Daoy (cell line): ENCODE measurements at regions not wholly inside any gene's neighbourhood (a gene's known extent, or its start where the extent isn't known, plus 50 kb on each side); places are given as distances from the start of the nearest gene placed in this dataset.
"Not testable (repeated sequence)": the region's sequence is repeated elsewhere in the genome, so short reads cannot be mapped to it uniquely, and the experiment has no call there.

Experiments used
- DNase-seq: peaks from one replicate; pipeline ENCODE4 v3.0.0-alpha.2; 2015; ENCODE audit warnings: low read depth

DNA sequence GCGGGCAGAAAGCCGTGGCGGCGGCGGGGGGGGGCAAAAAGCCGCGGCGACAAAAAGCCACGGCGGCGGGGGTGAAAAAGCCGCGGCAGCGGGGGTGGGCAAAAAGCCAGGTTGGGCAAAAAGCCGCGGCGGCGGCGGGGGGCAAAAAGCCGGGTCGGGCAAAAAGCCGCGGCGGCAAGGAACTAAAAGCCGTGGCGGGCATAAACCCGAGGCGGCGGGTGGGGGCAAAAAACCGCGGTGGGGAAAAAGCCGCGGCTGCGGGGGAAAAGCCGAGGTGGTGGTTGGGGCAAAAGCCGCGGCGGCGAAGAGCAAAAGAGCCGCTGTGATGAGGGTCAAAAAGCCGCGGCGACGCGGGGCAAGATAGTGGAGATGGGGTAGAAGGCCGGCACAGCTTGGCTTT, 1834.2 kb downstream of the FOXD4L5 start:
- DNase-seq: peak; percentile 0

DNA sequence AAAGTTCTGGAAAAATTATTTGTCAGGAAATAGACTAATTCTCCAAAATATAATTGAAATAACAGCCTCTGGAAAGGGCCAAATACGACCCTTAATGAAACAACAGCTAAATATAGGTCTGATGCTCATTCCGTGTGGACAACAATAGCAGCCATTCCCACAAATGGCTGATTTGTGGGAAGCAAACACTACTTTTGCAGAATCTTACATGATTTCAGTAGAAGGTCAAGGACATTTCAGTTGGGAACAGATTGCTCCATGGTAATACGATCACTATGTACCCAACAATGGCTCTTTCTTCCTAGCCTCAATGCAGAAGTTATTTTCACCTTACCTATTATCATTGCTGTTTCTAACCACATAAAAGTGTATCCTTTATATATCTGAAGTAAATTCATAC, 1859.9 kb downstream of the FOXD4L5 start:
- DNase-seq: not testable (repeated sequence)

DNA sequence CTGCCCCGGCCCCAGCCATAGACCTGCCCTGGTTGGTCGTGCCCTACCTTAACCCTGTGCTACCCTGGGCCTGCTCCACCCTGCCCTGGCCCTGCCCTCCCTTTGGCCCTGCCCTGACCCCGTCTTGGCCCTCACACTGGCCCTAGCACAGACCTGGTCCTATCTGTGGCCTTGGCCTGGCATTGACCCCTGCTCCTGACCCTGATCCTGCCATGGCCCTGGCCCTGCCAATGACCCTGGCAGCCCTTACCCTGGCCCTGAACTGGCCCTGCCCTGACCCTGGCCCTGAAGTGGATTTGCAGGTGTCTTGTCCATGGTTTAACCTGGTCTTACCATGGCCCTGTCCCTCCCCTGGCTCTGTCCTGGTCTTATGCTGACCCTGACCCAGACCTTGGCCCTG, 1894.1 kb downstream of the FOXD4L5 start:
- DNase-seq: not testable (repeated sequence)

DNA sequence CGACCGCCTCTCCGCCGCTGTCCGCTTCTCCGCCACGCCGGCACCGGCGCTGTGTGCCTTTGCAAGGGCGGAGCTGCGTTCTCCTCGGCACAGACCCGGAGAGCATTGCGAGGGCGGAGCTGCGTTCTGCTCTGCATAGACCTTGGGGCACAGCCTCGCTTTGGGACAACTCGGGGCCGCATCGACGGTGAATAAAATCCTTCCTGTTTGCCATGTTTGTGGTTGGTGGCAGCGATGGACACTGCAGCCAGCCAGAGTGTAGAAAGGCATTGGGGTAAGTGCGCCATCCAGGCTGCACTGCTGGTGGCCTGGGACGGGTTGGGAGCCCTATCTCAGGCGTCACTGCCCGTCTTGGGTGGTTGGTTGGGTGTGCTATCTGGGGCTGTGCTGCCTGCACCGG, 1899.5 kb downstream of the FOXD4L5 start:
- DNase-seq: not testable (repeated sequence)

DNA sequence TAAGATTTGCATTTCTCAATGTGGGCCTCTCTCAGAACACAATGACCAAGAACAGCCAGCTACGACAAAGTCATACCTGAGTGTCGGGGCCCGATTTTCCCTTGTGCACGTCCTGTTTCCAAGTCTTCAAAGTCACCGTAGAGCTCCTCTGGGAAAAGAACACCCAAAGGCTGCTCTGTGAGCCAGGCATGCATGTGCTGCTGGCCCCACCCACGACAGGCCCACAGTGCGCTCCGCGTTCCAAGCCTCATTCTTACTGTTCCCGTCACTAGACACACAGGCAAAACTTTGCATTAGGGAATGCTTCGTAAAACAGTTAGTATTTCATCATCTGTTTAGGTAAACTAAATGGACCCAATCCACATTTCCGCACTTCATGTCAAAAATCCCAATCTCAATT, 1905.1 kb downstream of the FOXD4L5 start:
- DNase-seq: peak; percentile 0

DNA sequence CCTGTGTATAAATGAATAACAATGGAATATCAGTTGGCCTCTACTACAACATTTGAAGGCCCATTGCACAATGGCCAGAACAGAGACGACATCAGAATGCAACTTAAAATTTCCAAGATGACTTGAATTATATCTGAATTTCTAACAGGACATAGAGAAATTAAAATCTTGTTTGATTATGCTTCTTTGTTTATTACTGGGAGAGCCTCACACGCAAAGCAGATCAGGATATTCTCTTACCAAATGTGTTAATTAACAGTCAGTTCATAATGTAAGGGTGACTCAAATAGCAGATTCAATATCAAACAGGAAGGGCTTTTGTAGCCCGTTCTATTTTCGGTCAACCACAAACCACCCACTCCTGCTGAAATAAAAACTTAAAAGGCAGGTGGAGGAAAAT, 1930.8 kb downstream of the FOXD4L5 start:
- not testable (repeated sequence) for DNase-seq

DNA sequence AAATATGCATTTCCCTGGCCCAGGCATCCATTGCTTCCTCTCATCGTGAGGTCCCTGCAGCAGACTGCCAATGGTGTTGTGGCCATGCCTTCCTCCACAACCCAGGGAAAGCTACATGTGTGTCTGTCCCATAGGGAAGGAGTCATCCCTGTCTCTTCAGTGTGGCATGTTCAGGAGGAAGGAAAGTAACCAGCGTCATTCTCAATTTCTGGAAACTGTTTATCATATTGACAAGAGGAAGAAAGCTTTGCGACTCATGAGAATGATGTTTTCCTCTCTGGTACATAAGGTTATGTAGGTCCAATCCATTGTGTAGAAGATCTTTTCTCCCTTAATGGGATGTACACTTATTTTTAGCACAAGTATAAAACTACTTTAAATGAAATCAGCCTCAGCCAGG, 1937.7 kb downstream of the FOXD4L5 start:
- DNase-seq: not testable (repeated sequence)

DNA sequence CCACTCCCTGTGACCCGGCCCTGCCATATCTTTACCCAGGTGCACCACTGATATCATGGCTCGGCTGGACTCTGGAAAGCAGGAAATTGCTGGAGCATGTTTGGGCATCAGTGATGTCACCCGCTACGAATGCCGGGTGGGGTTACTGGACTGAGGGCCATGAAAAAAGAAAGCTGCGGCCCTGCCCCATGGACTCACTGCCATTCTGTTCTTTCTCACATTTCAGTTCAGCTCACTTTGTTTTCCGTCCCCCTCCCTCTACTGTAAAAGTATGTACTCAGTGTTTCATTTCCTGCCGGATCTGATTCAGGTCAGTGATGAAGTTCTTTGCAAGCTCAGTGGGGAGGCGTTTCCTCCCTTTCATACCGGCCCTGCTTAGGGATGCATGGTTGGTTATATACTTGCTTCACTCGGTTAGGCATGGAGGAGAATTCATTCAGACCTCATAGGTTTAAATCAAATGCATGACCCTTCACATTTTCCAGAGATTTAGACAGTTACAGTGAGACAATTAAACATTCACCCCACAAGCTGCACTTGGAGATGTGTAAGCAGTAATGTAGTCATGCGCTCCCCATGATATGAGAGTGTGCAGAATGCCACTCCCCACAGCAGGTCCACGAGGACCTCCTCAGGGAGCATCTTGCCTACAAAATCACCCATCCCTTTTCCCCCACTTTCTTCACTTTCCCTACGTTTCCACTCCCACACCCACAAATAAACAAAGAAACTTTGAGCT, 1938.5 kb downstream of the FOXD4L5 start:
- DNase-seq: peak; percentile 86

DNA sequence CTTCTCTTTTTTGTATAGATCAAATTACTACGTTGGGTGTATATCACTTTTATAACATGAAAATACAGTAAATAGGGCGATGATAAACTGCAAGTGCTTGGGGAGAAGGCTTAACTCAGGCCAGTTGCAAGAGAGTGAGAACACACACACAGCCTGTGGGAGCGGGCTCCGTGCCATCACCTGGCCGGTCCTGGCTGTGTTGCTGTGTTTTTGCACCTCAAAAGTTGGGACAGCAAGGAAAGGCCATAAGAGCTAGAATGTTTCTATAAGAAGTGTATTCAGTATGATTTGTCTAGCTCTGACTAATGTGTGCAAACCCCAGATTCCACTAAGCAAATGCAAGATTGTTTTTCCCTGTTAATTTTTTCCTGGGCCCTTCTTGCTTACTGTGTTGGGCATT, 1940.6 kb downstream of the FOXD4L5 start:
- not testable (repeated sequence) for DNase-seq

DNA sequence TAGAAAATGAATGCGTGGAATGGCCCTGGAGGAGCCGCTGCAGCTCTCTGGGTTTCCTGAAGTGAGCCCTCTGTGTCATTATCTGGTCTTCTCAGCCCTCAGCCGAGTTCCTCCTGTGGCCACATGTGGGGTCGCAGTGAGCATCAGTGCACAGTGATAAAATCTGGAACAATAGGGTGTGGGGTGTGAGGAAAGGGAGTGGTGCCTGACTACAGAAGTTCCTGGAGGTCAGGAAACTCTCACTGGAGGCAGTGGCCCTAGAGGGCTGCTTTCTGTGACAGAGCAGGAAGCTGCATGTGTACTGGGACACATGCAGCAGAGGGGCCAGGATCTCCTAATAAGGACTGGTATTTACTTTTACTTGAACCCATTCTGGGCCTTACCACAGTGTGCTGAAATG, 1942.5 kb downstream of the FOXD4L5 start:
- peak; percentile 61 for DNase-seq

DNA sequence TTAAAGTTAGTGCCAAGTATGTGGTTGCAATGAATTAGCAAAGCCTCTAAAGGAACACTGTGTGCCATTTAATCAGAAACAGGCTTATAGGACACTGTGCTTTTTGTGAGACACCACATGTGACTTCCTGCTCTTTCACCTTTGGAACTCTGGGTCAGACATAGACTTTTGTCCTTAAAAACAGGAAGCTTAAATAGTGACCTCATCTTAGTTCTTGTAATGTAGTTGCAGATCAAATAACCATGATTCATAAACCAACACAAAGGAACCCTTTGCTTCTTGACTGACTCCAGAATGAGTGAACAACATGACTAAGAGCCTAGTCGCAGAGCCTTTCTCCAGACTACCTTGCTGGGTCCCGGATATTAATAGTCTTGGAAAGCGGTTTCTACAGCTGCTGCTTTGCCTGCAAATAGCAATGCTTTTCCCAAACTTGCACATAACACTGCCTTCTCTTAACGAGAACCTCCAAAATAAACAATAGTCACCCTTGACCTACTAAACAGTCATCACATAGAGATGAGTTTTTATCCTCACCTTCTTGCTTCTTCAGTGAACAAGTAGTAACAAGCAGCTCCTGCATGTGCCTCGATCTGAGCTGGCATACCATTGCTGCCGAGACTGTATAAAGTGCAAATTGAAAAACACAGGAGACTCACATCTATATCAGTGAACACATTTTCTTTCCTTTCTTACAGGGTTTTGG, 1947.0 kb downstream of the FOXD4L5 start:
- peak; percentile 55 for DNase-seq

DNA sequence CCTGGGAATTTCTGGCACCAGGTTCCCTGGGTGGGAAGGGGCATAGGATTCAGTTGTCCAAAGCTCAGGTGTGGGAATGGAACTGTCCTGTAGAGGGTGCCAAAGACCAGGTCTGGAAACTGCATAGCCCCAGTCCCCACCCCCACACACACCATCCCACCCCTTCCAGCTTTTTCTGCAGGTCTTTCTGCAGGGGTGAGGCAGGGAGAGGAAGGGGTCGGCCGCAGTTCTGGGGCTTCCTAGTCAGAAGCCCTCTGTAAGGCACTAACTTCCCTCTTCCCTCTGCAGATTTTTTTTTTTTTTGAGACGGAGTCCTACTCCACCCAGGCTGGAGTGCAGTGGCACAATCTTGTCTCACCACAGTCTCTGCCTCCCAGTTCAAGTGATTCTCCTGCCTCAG, 1949.7 kb downstream of the FOXD4L5 start:
- not testable (repeated sequence) for DNase-seq

DNA sequence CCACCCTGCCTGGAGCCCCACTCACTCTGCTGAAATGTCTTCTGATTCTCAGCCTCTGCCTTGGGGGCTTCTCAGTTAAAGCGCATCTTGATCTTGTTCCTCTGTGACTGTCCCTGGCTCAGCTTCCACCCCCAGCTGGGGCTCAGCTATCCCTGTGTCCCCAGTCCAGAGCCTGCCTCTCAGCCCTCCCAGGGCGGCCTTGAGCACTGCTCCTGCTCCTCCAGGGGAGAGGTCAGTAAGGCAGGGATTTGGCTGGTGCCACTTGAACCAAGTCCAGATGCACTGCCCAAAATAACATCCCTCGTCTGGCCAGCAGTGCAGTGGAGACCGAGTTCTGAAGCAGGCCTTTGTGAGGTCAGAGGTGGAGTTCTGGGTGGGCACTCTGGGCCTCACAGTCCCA, 1950.8 kb downstream of the FOXD4L5 start:
- DNase-seq: not testable (repeated sequence)

DNA sequence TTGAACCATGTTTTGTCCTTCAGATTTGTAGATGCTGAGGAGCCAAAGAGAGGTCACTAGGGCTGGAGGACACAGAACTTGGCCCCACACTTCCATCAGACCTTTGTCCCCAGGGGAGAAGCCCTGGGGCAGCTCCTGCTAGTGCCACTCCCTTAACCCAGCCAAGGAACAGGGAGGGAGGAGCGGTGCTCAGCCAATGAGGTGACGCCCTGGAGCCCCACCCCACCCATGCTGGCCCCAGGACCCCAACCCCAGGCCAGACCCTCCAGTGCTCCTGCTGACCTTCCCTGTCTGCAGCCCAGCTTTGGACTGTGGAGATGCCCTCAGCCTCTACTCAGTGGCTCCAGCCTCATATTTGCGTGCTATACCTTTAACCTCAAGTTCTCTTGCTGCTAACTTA, 1951.9 kb downstream of the FOXD4L5 start:
- DNase-seq: not testable (repeated sequence)

DNA sequence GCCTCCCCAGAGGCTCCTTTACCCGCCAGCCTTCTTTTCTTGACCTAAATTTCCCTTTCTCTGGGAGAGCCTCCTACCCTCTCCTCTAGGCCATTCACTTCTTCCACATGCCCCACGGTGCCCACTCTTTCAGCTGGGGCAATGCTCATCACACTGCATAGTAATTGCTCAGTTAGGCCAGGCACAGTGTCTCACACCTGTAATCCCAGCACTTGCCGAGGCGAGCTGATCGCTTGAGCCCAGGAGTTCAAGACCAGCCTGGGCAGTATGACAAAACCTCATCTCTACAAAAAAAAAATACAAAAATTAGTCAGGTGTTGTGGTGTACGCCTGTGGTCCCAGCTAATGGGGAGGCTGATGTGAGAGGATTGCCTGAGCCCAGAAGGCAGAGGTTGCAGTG, 1956.7 kb downstream of the FOXD4L5 start:
- not testable (repeated sequence) for DNase-seq

DNA sequence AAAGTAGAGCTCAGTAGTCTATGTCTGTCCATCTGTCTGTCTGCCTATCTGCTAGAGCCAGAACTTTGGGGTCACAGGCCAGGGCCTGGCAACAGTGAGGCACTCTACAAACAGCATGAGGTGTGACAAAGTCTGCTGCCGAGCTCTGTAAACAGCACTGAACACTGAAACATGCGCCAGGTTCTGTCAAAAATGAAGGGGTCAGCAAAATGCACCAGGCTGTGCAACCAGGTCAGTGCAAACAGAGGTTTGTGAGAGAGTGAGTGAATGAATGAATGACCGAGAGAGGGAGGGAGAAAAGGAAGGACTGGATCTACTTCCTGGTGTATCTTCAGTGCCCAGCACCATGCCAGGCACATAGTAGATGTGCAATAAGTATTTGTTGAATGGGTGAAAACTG, 1957.8 kb downstream of the FOXD4L5 start:
- DNase-seq: not testable (repeated sequence)

DNA sequence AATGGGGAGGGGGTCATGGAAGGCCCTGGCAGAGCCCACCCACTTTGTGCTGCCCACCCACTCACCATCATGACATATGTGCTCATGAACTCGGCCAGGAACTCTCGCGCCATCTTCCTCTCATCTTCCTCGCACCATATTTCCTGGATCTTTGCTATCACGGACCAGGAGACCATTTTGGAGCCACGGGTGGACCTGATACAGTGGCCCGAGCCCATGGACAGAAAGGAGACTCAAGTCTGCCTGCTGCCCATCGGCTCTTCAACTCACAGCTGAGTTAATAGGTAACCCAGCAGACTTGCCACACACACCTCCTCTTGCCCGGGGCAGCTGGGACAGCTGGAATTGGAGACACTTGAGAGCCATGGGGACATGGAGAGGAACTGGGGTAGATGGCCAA, 1958.3 kb downstream of the FOXD4L5 start:
- not testable (repeated sequence) for DNase-seq

DNA sequence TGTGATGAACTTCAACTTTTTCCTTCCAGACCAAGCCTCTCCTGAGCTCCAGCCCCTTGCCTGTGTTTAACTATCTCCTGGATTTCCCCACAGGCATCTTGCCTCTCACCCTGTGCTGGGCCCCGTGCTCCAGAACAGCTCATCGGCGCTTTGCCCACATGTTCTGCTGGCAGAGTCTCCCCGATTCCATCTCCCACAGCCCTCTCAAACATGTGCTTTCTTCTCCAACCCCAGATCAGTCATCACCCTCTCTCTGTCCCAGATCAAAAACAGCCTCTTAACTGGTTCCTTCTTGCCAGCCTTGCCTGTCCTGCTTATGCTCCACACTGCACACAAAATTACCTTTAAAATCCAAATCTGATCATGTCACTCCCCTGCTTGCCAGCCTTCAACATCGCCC, 1959.3 kb downstream of the FOXD4L5 start:
- not testable (repeated sequence) for DNase-seq

DNA sequence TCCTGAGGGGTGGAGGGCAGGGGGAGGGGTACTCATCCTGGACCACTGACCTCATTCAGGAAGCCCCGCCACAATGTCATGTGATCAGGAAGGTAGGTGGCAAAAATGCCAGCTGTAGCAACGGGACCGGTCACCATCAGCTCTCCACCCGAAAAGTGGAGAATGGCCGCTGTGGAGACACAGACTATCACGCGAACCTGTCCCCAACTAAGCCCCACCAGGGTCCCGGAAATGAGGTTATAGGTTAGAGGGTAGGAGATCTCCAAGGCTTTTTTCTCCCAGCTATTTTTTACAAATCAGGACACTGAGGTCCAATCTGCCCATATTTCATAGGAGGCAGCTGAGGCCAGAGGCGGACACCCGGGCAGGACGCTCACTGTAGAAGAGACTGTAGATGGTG, 1966.9 kb downstream of the FOXD4L5 start:
- not testable (repeated sequence) for DNase-seq

DNA sequence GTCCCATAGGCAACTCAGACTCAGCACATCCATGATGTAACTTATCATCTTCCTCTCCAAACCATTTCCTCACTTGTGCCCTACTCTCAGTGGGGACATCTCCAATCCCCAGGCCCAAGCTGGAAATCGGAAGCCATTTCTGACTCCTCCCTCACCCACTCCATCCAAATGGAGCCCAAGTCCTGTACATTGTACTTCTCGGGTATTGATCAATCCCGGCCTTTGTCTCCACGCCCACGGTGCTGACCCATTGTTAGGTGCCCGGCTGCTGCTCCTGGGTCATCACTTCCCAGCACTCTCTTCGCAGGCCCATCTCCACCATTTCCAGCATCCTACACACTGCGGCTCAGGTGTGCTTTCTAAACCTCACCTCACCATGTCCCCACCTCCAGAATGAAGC, 1969.6 kb downstream of the FOXD4L5 start:
- not testable (repeated sequence) for DNase-seq

DNA sequence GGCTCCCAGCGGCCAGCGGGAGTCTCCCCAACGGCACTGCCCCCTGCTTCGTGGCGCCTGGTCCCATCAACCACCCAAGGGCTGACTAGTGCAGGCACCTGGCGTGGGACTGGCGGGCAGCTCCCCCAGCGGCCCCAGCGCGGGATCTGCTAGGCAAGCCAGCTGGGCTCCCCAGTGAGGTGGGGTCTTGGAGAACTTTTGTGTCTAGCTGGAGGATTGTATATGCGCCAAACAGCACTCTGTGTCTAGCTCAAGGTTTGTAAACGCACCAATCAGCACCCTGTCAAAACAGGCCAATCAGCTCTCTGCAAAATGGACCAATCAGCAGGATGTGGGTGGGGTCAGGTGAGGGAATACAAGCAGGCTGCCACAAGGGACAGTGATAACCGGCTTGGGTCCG, 1988.2 kb downstream of the FOXD4L5 start:
- not testable (repeated sequence) for DNase-seq

DNA sequence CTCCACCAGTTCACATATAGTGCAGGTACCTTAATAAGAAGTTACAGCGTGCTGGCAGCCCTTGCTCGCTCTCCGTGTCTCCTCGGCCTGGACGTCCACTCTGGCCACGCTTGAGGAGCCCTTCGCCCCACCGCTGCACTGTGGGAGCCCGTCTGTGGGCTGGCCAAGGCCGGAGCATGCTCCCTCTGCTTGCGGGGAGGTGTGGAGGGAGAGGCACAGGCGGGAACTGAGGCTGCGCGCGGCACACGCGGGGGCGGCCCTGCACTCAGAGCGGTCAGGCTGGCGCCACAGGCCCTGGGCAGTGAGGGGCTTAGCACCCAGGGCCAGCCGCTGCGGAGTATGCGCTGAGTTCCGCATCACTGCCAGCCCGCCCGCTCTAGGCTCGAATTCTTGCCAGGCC, 1988.6 kb downstream of the FOXD4L5 start:
- DNase-seq: not testable (repeated sequence)

DNA sequence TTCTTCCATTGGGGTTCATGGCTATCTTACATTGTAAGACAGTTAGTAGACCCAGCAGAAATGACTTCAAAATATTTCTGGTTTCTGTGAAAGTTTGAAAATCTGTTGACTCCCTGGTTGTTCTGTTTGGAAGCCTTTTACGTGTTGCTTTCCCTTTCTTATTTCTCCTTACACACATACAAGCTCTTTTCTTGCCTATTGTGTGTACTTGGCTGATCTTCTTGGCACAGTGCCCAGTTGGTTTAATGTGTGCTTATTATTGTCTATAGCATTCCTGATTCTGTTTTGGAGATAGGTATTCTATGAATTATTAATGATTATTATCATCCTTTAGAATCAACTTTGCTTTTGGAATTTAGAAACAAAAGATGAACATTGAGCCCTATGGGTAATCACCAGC, 1995.0 kb downstream of the FOXD4L5 start:
- DNase-seq: peak; percentile 4
